ENCODE measurements at regions not wholly inside any gene's neighbourhood (a gene's known extent, or its start where the extent isn't known, plus 50 kb on each side); places are given as distances from the start of the nearest gene placed in this dataset.
"Not testable (repeated sequence)": the region's sequence is repeated elsewhere in the genome, so short reads cannot be mapped to it uniquely, and the experiment has no call there.

- no peak overlapping the region for H3K9ac ChIP-seq (ENCODE audit: insufficient read length)
- H3K36me3 ChIP-seq (ENCODE audit: insufficient read depth, low read length): no peaks in the 10 kb centered on the region
- no peak overlapping the region for H3K27ac ChIP-seq
- no peak for DNase-seq (ENCODE audit: low read depth, low spot score)
- no peaks in the 10 kb centered on the region for H3K9me3 ChIP-seq (ENCODE audit: low read depth, low read length)
- H3K4me3 ChIP-seq: no peak overlapping the region
- TF ChIP-seq POLR2AphosphoS5 (IDR thresholded peaks at IDR 0.05; ENCODE audit: borderline replicate concordance, low read depth, low read length): no peak
- no peak for TF ChIP-seq FOXP2 (optimal IDR thresholded peaks at IDR 0.05; ENCODE audit: control extremely low read depth, extremely low read length, insufficient read depth)
- no peak for TF ChIP-seq EZH2 (IDR thresholded peaks at IDR 0.05)
Observed at GRCh38 chr13:103614761-103615160, 548.5 kb upstream of the SLC10A2 start.

- TF ChIP-seq EZH2 (IDR thresholded peaks at IDR 0.05): no peak
- no peak for TF ChIP-seq POLR2AphosphoS5 (IDR thresholded peaks at IDR 0.05; ENCODE audit: borderline replicate concordance, low read depth, low read length)
- TF ChIP-seq FOXP2 (optimal IDR thresholded peaks at IDR 0.05; ENCODE audit: control extremely low read depth, extremely low read length, insufficient read depth): no peak
- Histone ChIP-seq H3K9me3 (ENCODE audit: low read depth, low read length) (no peaks in the 10 kb centered on the region), H3K27ac (no peak overlapping the region)
Observed at GRCh38 chr13:103607995-103608394, 541.8 kb upstream of the SLC10A2 start.

DNA sequence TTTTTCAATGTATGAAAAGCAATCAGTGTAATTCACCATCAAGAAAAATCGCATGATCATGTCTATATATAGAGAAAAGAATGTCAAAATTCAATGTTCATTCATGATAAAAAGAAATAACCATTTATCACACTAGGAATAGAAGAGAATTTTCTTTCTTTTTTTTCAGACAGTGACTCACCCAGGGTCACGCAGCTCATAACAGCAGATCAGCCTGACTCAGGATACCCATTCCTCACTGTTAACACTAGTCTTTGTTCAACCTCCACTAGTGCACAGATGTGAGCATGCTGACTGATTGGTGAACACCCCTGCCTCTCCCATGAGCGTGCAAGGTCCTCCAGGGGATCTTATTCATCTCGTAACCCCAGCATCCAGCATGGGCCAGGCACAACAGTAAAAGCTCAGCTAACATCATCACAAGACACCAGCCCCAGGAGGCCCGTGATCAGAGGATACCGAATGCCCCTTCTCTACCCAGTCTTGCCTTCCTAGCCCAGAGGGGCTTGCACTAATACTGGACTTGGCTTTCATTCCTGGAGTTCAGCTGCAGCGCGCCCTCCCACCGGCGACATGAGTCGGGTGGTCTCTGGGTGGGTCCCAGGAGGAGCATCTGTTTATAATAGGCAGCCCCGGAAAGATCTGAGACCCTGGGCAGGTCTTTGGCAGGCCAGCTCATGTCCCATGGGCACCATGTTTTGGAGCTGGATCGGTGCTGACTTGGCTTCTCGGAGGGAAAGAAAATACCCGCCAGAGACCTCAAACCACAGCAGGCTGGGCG, 539.5 kb upstream of the SLC10A2 start:
- TF ChIP-seq EZH2 (IDR thresholded peaks at IDR 0.05): no peak
- TF ChIP-seq POLR2AphosphoS5 (IDR thresholded peaks at IDR 0.05; ENCODE audit: borderline replicate concordance, low read depth, low read length): no peak
- TF ChIP-seq FOXP2 (optimal IDR thresholded peaks at IDR 0.05; ENCODE audit: control extremely low read depth, extremely low read length, insufficient read depth): no peak
- no peaks in the 10 kb centered on the region for H3K36me3 ChIP-seq (ENCODE audit: insufficient read depth, low read length)
- H3K9me3 ChIP-seq (ENCODE audit: low read depth, low read length): no peaks in the 10 kb centered on the region
- no peak for DNase-seq (ENCODE audit: low read depth, low spot score)
- no peak overlapping the region for H3K4me3 ChIP-seq
- H3K27ac ChIP-seq: no peak overlapping the region
- no peak overlapping the region for H3K9ac ChIP-seq (ENCODE audit: insufficient read length)

More at GRCh38 chr13:103607995-103608394, 541.8 kb upstream of the SLC10A2 start:
- Histone ChIP-seq H3K9ac (ENCODE audit: insufficient read length) (no peak overlapping the region), H3K4me3 (no peak overlapping the region), H3K36me3 (ENCODE audit: insufficient read depth, low read length) (no peaks in the 10 kb centered on the region)
- DNase-seq (ENCODE audit: low read depth, low spot score): no peak

- not testable (repeated sequence) for DNase-seq (ENCODE audit: low read depth, low spot score); H3K36me3 ChIP-seq (ENCODE audit: insufficient read depth, low read length); H3K4me3 ChIP-seq; H3K27ac ChIP-seq; H3K9ac ChIP-seq (ENCODE audit: insufficient read length); H3K9me3 ChIP-seq (ENCODE audit: low read depth, low read length)
Observed at GRCh38 chr13:103599870-103600269, 533.7 kb upstream of the SLC10A2 start.

- TF ChIP-seq FOXP2 (optimal IDR thresholded peaks at IDR 0.05; ENCODE audit: control extremely low read depth, extremely low read length, insufficient read depth) (no peak), EZH2 (IDR thresholded peaks at IDR 0.05) (no peak), POLR2AphosphoS5 (IDR thresholded peaks at IDR 0.05; ENCODE audit: borderline replicate concordance, low read depth, low read length) (no peak)
- no peak overlapping the region for H3K4me3 ChIP-seq
- no peak overlapping the region for H3K9ac ChIP-seq (ENCODE audit: insufficient read length)
- no peak for DNase-seq (ENCODE audit: low read depth, low spot score)
- no peak overlapping the region for H3K27ac ChIP-seq
- H3K36me3 ChIP-seq (ENCODE audit: insufficient read depth, low read length): no peaks in the 10 kb centered on the region
- H3K9me3 ChIP-seq (ENCODE audit: low read depth, low read length): no peaks in the 10 kb centered on the region
Observed at GRCh38 chr13:103598671-103599070, 532.5 kb upstream of the SLC10A2 start.

GRCh38 chr13:103573446-103573845, 507.2 kb upstream of the SLC10A2 start:
- DNase-seq (ENCODE audit: low read depth, low spot score): no peak
- Histone ChIP-seq H3K9ac (ENCODE audit: insufficient read length) (no peak overlapping the region), H3K9me3 (ENCODE audit: low read depth, low read length) (no peaks in the 10 kb centered on the region), H3K36me3 (ENCODE audit: insufficient read depth, low read length) (no peaks in the 10 kb centered on the region), H3K27ac (no peak overlapping the region), H3K4me3 (no peak overlapping the region)
- TF ChIP-seq POLR2AphosphoS5 (IDR thresholded peaks at IDR 0.05; ENCODE audit: borderline replicate concordance, low read depth, low read length) (no peak), EZH2 (IDR thresholded peaks at IDR 0.05) (no peak), FOXP2 (optimal IDR thresholded peaks at IDR 0.05; ENCODE audit: control extremely low read depth, extremely low read length, insufficient read depth) (no peak)

- Histone ChIP-seq H3K9ac (ENCODE audit: insufficient read length) (no peak overlapping the region), H3K4me3 (no peak overlapping the region), H3K27ac (no peak overlapping the region), H3K9me3 (ENCODE audit: low read depth, low read length) (no peaks in the 10 kb centered on the region), H3K36me3 (ENCODE audit: insufficient read depth, low read length) (no peaks in the 10 kb centered on the region)
- DNase-seq (ENCODE audit: low read depth, low spot score): no peak
- TF ChIP-seq FOXP2 (optimal IDR thresholded peaks at IDR 0.05; ENCODE audit: control extremely low read depth, extremely low read length, insufficient read depth) (no peak), POLR2AphosphoS5 (IDR thresholded peaks at IDR 0.05; ENCODE audit: borderline replicate concordance, low read depth, low read length) (no peak), EZH2 (IDR thresholded peaks at IDR 0.05) (no peak)
Observed at GRCh38 chr13:103568314-103568713, 502.1 kb upstream of the SLC10A2 start.

DNA sequence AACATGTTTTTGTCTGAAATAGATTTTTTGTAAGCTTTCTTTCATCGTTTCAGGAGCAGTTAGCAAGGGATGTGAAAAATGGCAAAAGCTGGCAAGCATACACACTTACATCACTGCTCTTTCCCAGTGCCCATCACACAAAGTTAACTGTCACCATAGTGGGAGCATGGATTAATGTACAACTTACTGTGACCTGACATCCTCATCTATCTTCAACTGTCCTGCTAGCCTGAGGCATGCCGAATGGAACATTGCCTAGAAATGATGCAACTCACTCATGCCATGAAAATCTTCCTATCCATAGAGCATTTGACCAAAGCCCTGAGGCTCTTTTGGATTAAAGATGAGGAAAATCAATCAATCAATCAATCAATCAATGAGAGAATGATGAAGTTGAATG, 491.7 kb upstream of the SLC10A2 start:
- Histone ChIP-seq H3K27ac (no peak overlapping the region), H3K4me3 (no peak overlapping the region), H3K9ac (ENCODE audit: insufficient read length) (no peak overlapping the region), H3K9me3 (ENCODE audit: low read depth, low read length) (no peaks in the 10 kb centered on the region), H3K36me3 (ENCODE audit: insufficient read depth, low read length) (no peaks in the 10 kb centered on the region)
- TF ChIP-seq FOXP2 (optimal IDR thresholded peaks at IDR 0.05; ENCODE audit: control extremely low read depth, extremely low read length, insufficient read depth) (no peak), POLR2AphosphoS5 (IDR thresholded peaks at IDR 0.05; ENCODE audit: borderline replicate concordance, low read depth, low read length) (no peak), EZH2 (IDR thresholded peaks at IDR 0.05) (no peak)
- no peak for DNase-seq (ENCODE audit: low read depth, low spot score)

DNA sequence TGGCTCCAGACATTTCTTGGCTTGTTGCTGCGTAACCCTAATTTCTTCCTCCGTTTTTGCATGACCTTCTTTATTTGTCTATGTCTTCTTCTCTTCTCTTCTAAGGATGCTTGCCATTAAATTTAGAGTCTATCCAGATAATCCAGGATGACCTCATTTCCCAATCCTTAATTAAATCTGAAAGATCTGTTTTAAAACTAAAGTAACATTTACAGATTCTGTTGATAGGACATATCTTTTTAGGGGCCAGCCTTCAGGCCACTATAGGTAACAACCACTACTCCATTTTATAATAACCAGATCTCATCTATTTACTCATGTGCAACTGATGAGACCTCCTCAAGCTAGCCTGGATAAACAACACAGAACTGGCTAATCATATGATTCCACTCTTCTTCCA, 490.5 kb upstream of the SLC10A2 start:
- Histone ChIP-seq H3K36me3 (ENCODE audit: insufficient read depth, low read length) (no peaks in the 10 kb centered on the region), H3K9me3 (ENCODE audit: low read depth, low read length) (no peaks in the 10 kb centered on the region), H3K27ac (no peak overlapping the region), H3K9ac (ENCODE audit: insufficient read length) (no peak overlapping the region), H3K4me3 (no peak overlapping the region)
- no peak for TF ChIP-seq FOXP2 (optimal IDR thresholded peaks at IDR 0.05; ENCODE audit: control extremely low read depth, extremely low read length, insufficient read depth)
- no peak for TF ChIP-seq POLR2AphosphoS5 (IDR thresholded peaks at IDR 0.05; ENCODE audit: borderline replicate concordance, low read depth, low read length)
- TF ChIP-seq EZH2 (IDR thresholded peaks at IDR 0.05): no peak
- DNase-seq (ENCODE audit: low read depth, low spot score): no peak

All from SK-N-MC (cell line).